ENCODE measurements at regions not wholly inside any gene's neighbourhood (a gene's known extent, or its start where the extent isn't known, plus 50 kb on each side); places are given as distances from the start of the nearest gene placed in this dataset.
A peak's percentile ranks its signal among the peaks of the same experiment; 100 is the strongest.

- TF ChIP-seq CTCF (IDR thresholded peaks at IDR 0.05) (peak in 1 of 4 experiments; percentile 18), POLR2A (IDR thresholded peaks at IDR 0.05) (no peak), POLR2AphosphoS5 (IDR thresholded peaks at IDR 0.05) (peak; percentile 21)
Measured at GRCh38 chr7:96596120-96596826, 113.4 kb downstream of the SEM1 start.
